H1 (cell line): ENCODE measurements at regions not wholly inside any gene's neighbourhood (a gene's known extent, or its start where the extent isn't known, plus 50 kb on each side); places are given as distances from the start of the nearest gene placed in this dataset.

Source experiments
- MAX ChIP-seq: IDR thresholded peaks from 2 replicates; pipeline ENCODE4 v1.6.1; 2012; ENCODE audit warnings: inconsistent platforms
- RFX5 ChIP-seq: IDR thresholded peaks from 2 replicates; pipeline ENCODE4 v1.6.1; 2011; ENCODE audit warnings: low read depth, low read length, improper control_type of control experiment, borderline replicate concordance

- TF ChIP-seq RFX5 = no peak
- no peak for TF ChIP-seq MAX
Observed at GRCh38 chr2:221077251-221077650, 494.9 kb downstream of the EPHA4 start.
